Fibroblast of pulmonary artery (primary cell): ENCODE measurements at regions not wholly inside any gene's neighbourhood (a gene's known extent, or its start where the extent isn't known, plus 50 kb on each side); places are given as distances from the start of the nearest gene placed in this dataset.
A peak's percentile ranks its signal among the peaks of the same experiment; 100 is the strongest.

Experiments
- DNase-seq: peaks from one replicate; pipeline ENCODE4 v3.0.0-alpha.2; 2010; ENCODE audit warnings: low read depth
- H3K4me3 ChIP-seq: replicated peaks from 2 replicates; pipeline ENCODE4 v1.5.1; 2011; ENCODE audit warnings: low read depth, mild to moderate bottlenecking, control low read depth, low read length, moderate library complexity
- CTCF ChIP-seq: IDR thresholded peaks from 2 replicates; pipeline ENCODE4 v1.5.1; 2011; ENCODE audit warnings: mild to moderate bottlenecking, control low read depth, low read length, inconsistent platforms; ENCODE audit errors: missing control alignments

- no peak for TF ChIP-seq CTCF
- no peak overlapping the region for H3K4me3 ChIP-seq
- no peak for DNase-seq
Observed at GRCh38 chr3:59126446-59126845, 76.6 kb upstream of the CFAP20DC start.

DNA sequence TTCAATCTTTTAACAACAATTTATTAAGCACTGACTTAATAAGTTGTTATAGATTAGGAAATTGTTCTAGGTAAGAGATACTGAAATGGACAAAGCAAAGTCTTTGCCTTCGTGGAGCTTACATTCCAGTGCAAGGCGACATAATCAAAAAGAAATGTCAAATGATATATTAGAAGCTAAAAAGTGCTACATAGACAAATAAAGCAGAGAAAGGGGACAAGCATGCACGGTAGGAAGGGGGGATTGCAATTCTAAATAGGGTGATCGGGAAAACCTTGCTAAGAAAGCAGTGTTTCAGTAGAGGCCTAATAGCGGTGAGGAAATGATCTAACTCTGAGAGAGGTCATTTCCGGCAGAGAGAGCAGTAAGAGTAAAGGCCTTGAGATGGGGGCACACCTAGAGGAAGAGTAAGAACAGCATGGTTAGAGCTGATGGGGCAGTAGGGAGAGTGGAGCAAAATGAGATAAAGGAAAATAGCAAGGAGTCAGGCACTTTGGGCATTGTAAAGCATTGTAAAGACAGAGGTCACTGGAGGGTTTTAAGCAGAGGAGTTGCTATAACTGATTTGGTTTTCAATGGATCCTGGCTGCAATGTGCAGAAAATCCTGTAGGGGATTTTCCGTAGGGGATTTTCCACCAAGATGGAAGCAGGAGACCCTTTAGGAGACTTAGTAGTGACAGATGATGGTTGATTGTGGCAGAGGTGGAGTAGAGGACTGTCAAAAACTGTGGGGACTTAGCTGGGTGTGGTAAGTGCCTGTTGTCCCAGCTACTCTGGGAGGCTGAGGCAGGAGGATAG lies 71.7 kb upstream of the CFAP20DC start:
- DNase-seq: no peak
- TF ChIP-seq CTCF: no peak
- H3K4me3 ChIP-seq: no peak overlapping the region

DNA sequence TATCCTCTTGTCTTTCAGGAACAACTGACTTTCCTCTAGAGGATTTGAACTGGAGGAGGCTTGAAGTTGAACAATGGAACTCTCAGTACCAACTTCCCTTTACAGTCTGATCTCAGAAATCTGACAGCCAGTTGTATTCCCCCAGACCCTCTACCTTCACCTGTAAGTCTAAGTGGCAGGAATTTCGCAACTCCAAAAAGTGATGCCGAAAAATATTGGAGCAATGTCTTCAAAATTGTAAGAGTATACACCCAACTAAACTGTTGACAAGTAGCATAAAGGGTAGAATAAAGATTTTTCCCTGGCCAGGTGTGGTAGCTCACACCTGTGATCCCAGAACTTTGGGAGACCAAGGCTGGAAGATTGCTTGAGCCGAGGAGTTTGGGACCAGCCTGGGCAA lies 69.1 kb upstream of the CFAP20DC start:
- H3K4me3 ChIP-seq: no peak overlapping the region
- no peak for DNase-seq
- no peak for TF ChIP-seq CTCF

DNA sequence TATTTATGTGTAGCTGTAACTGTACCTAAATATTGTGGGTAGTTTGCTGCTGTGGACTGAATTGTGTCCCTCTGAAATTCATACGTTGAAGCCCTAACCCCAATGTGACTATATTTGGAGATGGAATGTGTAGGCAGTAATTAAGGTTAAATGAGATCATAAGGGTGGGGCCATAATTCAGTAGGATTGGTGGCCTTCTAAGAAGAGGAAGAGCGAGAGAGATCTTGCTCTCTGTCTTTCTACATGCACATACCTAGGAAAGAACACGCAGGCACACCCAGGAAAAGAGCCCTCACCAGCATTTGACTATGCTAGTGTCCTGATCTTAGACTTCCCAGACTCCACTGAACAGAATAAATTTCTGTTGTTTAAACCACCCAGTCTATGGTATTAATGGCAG lies 67.6 kb upstream of the CFAP20DC start:
- TF ChIP-seq CTCF: no peak
- no peak overlapping the region for H3K4me3 ChIP-seq
- DNase-seq: no peak

GRCh38 chr3:59116233-59116537 lies 66.4 kb upstream of the CFAP20DC start:
- no peak overlapping the region for H3K4me3 ChIP-seq
- TF ChIP-seq CTCF: no peak
- DNase-seq: no peak

- no peak for TF ChIP-seq CTCF
- DNase-seq: peak; percentile 6
- peak overlapping the region; percentile 34 for H3K4me3 ChIP-seq
Observed at GRCh38 chr3:59115364-59116232, 65.8 kb upstream of the CFAP20DC start.
